GM23338 (cell line): ENCODE measurements at regions not wholly inside any gene's neighbourhood (a gene's known extent, or its start where the extent isn't known, plus 50 kb on each side); places are given as distances from the start of the nearest gene placed in this dataset.

Source experiments
- ATAC-seq: fragments of 200-7000 bp; cut with Tn5 transposase; 3 replicates; pipeline ENCODE4 v1.9.1; 2020
- DNase-seq: peaks from one replicate; pipeline ENCODE4 v3.0.0-alpha.2; 2015; ENCODE audit warnings: low spot score
- H2AFZ ChIP-seq: fragments of 200-600 bp; sonication (generic); 2 replicates; pipeline ENCODE4 v1.8.0; 2016; ENCODE audit warnings: antibody characterized with exemption, mild to moderate bottlenecking, moderate library complexity
- H3F3A ChIP-seq: fragments of 200-600 bp; sonication (generic); replicated peaks from 2 replicates; pipeline ENCODE4 v1.8.0; 2017; ENCODE audit warnings: antibody characterized with exemption, mixed run types, low read depth
- H3K27ac ChIP-seq: fragments of 200-600 bp; sonication (generic); 2 replicates; pipeline ENCODE4 v1.6.1; 2016; ENCODE audit warnings: low read depth
- H3K27me3 ChIP-seq: fragments of 200-600 bp; sonication (generic); 2 replicates; pipeline ENCODE4 v1.8.0; 2016; ENCODE audit warnings: mild to moderate bottlenecking, mixed run types, moderate library complexity; ENCODE audit not compliant: insufficient read depth
- H3K36me3 ChIP-seq: fragments of 200-600 bp; sonication (generic); 2 replicates; pipeline ENCODE4 v1.8.0; 2016; ENCODE audit warnings: mild to moderate bottlenecking; ENCODE audit not compliant: insufficient read depth
- H3K4me1 ChIP-seq: fragments of 200-600 bp; sonication (generic); 2 replicates; pipeline ENCODE4 v1.8.0; 2016; ENCODE audit warnings: mild to moderate bottlenecking, moderate library complexity; ENCODE audit not compliant: insufficient read depth
- H3K4me2 ChIP-seq: fragments of 200-600 bp; sonication (generic); 2 replicates; pipeline ENCODE4 v1.7.1; 2017; ENCODE audit warnings: mixed run types
- H3K4me3 ChIP-seq: fragments of 200-600 bp; sonication (generic); 2 replicates; pipeline ENCODE4 v1.6.1; 2016; ENCODE audit warnings: mixed run types
- H3K79me2 ChIP-seq: fragments of 200-600 bp; sonication (generic); replicated peaks from 2 replicates; pipeline ENCODE4 v1.8.0; 2017; ENCODE audit warnings: mild to moderate bottlenecking; ENCODE audit not compliant: insufficient read depth
- H3K9me2 ChIP-seq: fragments of 200-600 bp; sonication (generic); 2 replicates; pipeline ENCODE4 v1.8.0; 2017; ENCODE audit not compliant: insufficient read depth
- H4K20me1 ChIP-seq: fragments of 200-600 bp; sonication (generic); replicated peaks from 2 replicates; pipeline ENCODE4 v1.8.0; 2017; ENCODE audit warnings: mild to moderate bottlenecking; ENCODE audit not compliant: insufficient read depth
- H3K27ac Mint-ChIP-seq: 2 replicates; pipeline ENCODE4 v1.8.0; 2020; ENCODE audit warnings: inconsistent platforms, mild to moderate bottlenecking, moderate library complexity, mixed read lengths
- H3K27me3 Mint-ChIP-seq: 3 replicates; pipeline ENCODE4 v1.8.0; 2022; ENCODE audit warnings: low read depth, mild to moderate bottlenecking, moderate library complexity, mixed read lengths, inconsistent platforms; ENCODE audit not compliant: insufficient read depth, poor library complexity
- H3K36me3 Mint-ChIP-seq: 3 replicates; pipeline ENCODE4 v1.8.0; 2021; ENCODE audit warnings: low read depth, mild to moderate bottlenecking, inconsistent platforms, moderate library complexity, mixed read lengths
- H3K4me1 Mint-ChIP-seq: 3 replicates; pipeline ENCODE4 v1.8.0; 2020; ENCODE audit warnings: mild to moderate bottlenecking, inconsistent platforms, mixed read lengths
- H3K4me3 Mint-ChIP-seq: 3 replicates; pipeline ENCODE4 v1.8.0; 2021; ENCODE audit warnings: moderate library complexity, mild to moderate bottlenecking, inconsistent platforms, mixed read lengths
- H3K9me3 Mint-ChIP-seq: 3 replicates; pipeline ENCODE4 v1.8.0; 2020; ENCODE audit warnings: moderate library complexity, mild to moderate bottlenecking, inconsistent platforms, mixed read lengths
- CREB1 ChIP-seq: fragments of 250-450 bp; sonication (Bioruptor Pico); IDR thresholded peaks from 2 replicates; pipeline ENCODE4 v1.5.0; 2020; ENCODE audit warnings: low read depth, mild to moderate bottlenecking, moderate library complexity
- EZH2 ChIP-seq: fragments of 200-600 bp; sonication (generic); IDR thresholded peaks from one replicate; pipeline ENCODE4 v1.8.0; 2017; ENCODE audit warnings: antibody characterized with exemption, mild to moderate bottlenecking, low read depth; ENCODE audit not compliant: unreplicated experiment
- EZH2phosphoT487 ChIP-seq: fragments of 200-600 bp; sonication (generic); IDR thresholded peaks from one replicate; pipeline ENCODE4 v1.8.1; 2018; ENCODE audit warnings: antibody characterized with exemption; ENCODE audit not compliant: unreplicated experiment
- JUNB ChIP-seq: IDR thresholded peaks from one replicate; pipeline ENCODE4 v1.6.1; 2016; ENCODE audit warnings: antibody characterized with exemption; ENCODE audit not compliant: unreplicated experiment
- NANOG ChIP-seq: IDR thresholded peaks from 2 replicates; pipeline ENCODE4 v1.6.1; 2016; ENCODE audit warnings: antibody characterized with exemption, borderline replicate concordance
- POLR2AphosphoS5 ChIP-seq: IDR thresholded peaks from 2 replicates; pipeline ENCODE4 v1.6.1; 2016; ENCODE audit warnings: antibody characterized with exemption, low read depth
- STAT1 ChIP-seq: IDR thresholded peaks from one replicate; pipeline ENCODE4 v1.6.1; 2016; ENCODE audit warnings: antibody characterized with exemption; ENCODE audit not compliant: unreplicated experiment
- ZNF114 ChIP-seq: fragments of 250-450 bp; sonication (Bioruptor Pico); IDR thresholded peaks from 2 replicates; pipeline ENCODE4 v1.5.0; 2020; ENCODE audit warnings: mild to moderate bottlenecking, moderate library complexity
- ZNF331 ChIP-seq: fragments of 250-450 bp; sonication (Bioruptor Pico); IDR thresholded peaks from 2 replicates; pipeline ENCODE4 v1.5.0; 2020; ENCODE audit warnings: low read depth, mild to moderate bottlenecking, moderate library complexity
- ZNF462 ChIP-seq: fragments of 250-450 bp; sonication (Bioruptor Pico); IDR thresholded peaks from 2 replicates; pipeline ENCODE4 v1.5.0; 2020; ENCODE audit warnings: mild to moderate bottlenecking, moderate library complexity
- TF ChIP-seq, protein P1 (sequence below): IDR thresholded peaks from one replicate; pipeline ENCODE4 v1.6.1; 2018; ENCODE audit warnings: antibody characterized with exemption; ENCODE audit not compliant: unreplicated experiment
- TF ChIP-seq, protein P2 (sequence below): IDR thresholded peaks from 2 replicates; pipeline ENCODE4 v1.6.1; 2016; ENCODE audit warnings: antibody characterized with exemption
- TF ChIP-seq, protein P3 (sequence below), 2 experiments: fragments of 200-600 bp in 1 of 2; sonication (generic) in 1 of 2; conservative IDR thresholded peaks; 2 replicates each; pipeline versions ENCODE4 v1.5.1 to v1.6.1; 2016 to 2017; ENCODE audit warnings: antibody characterized with exemption in 2 of 2, low read depth in 2 of 2, mild to moderate bottlenecking in 2 of 2, moderate library complexity in 1 of 2

GRCh38 chr10:14413523-14413922, 82.8 kb upstream of the FRMD4A start:
- H3K27ac Mint-ChIP-seq: no peak overlapping the region
- peaks cover 26% of the 10 kb centered on the region for H3K4me1 Mint-ChIP-seq
- no peak overlapping the region for H3K4me2 ChIP-seq
- H3F3A ChIP-seq: no peaks in the 10 kb centered on the region
- no peak overlapping the region for H3K27ac ChIP-seq
- H4K20me1 ChIP-seq: no peaks in the 10 kb centered on the region
- TF ChIP-seq ZNF462 (CRISPR knock-in tag): no peak
- TF ChIP-seq EZH2: no peak
- no peak for TF ChIP-seq CREB1 (CRISPR knock-in tag)
- no peak for TF ChIP-seq ZNF114 (CRISPR knock-in tag)
- no peak for TF ChIP-seq EZH2phosphoT487
- no peak for TF ChIP-seq STAT1
- TF ChIP-seq JUNB: no peak
- TF ChIP-seq ZNF331 (CRISPR knock-in tag): no peak
- TF ChIP-seq, protein P1, sequence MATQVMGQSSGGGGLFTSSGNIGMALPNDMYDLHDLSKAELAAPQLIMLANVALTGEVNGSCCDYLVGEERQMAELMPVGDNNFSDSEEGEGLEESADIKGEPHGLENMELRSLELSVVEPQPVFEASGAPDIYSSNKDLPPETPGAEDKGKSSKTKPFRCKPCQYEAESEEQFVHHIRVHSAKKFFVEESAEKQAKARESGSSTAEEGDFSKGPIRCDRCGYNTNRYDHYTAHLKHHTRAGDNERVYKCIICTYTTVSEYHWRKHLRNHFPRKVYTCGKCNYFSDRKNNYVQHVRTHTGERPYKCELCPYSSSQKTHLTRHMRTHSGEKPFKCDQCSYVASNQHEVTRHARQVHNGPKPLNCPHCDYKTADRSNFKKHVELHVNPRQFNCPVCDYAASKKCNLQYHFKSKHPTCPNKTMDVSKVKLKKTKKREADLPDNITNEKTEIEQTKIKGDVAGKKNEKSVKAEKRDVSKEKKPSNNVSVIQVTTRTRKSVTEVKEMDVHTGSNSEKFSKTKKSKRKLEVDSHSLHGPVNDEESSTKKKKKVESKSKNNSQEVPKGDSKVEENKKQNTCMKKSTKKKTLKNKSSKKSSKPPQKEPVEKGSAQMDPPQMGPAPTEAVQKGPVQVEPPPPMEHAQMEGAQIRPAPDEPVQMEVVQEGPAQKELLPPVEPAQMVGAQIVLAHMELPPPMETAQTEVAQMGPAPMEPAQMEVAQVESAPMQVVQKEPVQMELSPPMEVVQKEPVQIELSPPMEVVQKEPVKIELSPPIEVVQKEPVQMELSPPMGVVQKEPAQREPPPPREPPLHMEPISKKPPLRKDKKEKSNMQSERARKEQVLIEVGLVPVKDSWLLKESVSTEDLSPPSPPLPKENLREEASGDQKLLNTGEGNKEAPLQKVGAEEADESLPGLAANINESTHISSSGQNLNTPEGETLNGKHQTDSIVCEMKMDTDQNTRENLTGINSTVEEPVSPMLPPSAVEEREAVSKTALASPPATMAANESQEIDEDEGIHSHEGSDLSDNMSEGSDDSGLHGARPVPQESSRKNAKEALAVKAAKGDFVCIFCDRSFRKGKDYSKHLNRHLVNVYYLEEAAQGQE: no peak
- TF ChIP-seq, protein P2, sequence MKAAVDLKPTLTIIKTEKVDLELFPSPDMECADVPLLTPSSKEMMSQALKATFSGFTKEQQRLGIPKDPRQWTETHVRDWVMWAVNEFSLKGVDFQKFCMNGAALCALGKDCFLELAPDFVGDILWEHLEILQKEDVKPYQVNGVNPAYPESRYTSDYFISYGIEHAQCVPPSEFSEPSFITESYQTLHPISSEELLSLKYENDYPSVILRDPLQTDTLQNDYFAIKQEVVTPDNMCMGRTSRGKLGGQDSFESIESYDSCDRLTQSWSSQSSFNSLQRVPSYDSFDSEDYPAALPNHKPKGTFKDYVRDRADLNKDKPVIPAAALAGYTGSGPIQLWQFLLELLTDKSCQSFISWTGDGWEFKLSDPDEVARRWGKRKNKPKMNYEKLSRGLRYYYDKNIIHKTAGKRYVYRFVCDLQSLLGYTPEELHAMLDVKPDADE: no peak
- TF ChIP-seq NANOG: no peak
- TF ChIP-seq, protein P3, sequence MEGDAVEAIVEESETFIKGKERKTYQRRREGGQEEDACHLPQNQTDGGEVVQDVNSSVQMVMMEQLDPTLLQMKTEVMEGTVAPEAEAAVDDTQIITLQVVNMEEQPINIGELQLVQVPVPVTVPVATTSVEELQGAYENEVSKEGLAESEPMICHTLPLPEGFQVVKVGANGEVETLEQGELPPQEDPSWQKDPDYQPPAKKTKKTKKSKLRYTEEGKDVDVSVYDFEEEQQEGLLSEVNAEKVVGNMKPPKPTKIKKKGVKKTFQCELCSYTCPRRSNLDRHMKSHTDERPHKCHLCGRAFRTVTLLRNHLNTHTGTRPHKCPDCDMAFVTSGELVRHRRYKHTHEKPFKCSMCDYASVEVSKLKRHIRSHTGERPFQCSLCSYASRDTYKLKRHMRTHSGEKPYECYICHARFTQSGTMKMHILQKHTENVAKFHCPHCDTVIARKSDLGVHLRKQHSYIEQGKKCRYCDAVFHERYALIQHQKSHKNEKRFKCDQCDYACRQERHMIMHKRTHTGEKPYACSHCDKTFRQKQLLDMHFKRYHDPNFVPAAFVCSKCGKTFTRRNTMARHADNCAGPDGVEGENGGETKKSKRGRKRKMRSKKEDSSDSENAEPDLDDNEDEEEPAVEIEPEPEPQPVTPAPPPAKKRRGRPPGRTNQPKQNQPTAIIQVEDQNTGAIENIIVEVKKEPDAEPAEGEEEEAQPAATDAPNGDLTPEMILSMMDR (conservative IDR thresholded peaks at IDR 0.05; ENCODE audit: low read depth in 2 of 2): no peak
- no peak for TF ChIP-seq POLR2AphosphoS5
- H3K27me3 ChIP-seq: no peaks in the 10 kb centered on the region
- H3K36me3 ChIP-seq: no peaks in the 10 kb centered on the region
- DNase-seq (no peak), ATAC-seq (no peak)
- H2AFZ ChIP-seq: peak overlapping the region; percentile 35; the same call in 1 of the 2 replicates
- no peaks in the 10 kb centered on the region for H3K79me2 ChIP-seq
- H3K9me2 ChIP-seq: peaks cover 6% of the 10 kb centered on the region
- H3K4me3 Mint-ChIP-seq: no peak overlapping the region
- no peaks in the 10 kb centered on the region for H3K36me3 Mint-ChIP-seq
- no peak overlapping the region for H3K4me3 ChIP-seq
- no peaks in the 10 kb centered on the region for H3K9me3 Mint-ChIP-seq
- peaks cover 3% of the 10 kb centered on the region for H3K27me3 Mint-ChIP-seq
- peaks cover 29% of the 10 kb centered on the region for H3K4me1 ChIP-seq
